Mesenchymal stem cell (in vitro differentiated cells and primary cell): ENCODE measurements at regions not wholly inside any gene's neighbourhood (a gene's known extent, or its start where the extent isn't known, plus 50 kb on each side); places are given as distances from the start of the nearest gene placed in this dataset.

Experiments used
- DNase-seq: peaks from one replicate; pipeline ENCODE4 v3.0.0-alpha.2; 2013
- H2AFZ ChIP-seq: one replicate; pipeline ENCODE4 v1.6.1; 2013; ENCODE audit warnings: low read depth, mild to moderate bottlenecking, control low read depth, inconsistent platforms, low read length, moderate library complexity
- H2AK5ac ChIP-seq: 2 replicates; pipeline ENCODE4 v1.6.1; 2013; ENCODE audit warnings: low read length, moderate library complexity, mild to moderate bottlenecking, inconsistent platforms; ENCODE audit not compliant: severe bottlenecking
- H2BK120ac ChIP-seq: one replicate; pipeline ENCODE4 v1.6.1; 2013; ENCODE audit warnings: low read depth, mild to moderate bottlenecking, inconsistent platforms, low read length, moderate library complexity
- H2BK12ac ChIP-seq, 2 experiments: one replicate each; pipeline ENCODE4 v1.6.1; 2013; ENCODE audit warnings: inconsistent platforms in 2 of 2, low read length in 2 of 2, mild to moderate bottlenecking in 2 of 2, moderate library complexity in 2 of 2, control low read depth in 1 of 2
- H2BK15ac ChIP-seq: one replicate; pipeline ENCODE4 v1.6.1; 2013; ENCODE audit warnings: mild to moderate bottlenecking, low read depth, inconsistent platforms; ENCODE audit not compliant: poor library complexity, severe bottlenecking
- H2BK5ac ChIP-seq: 2 replicates; pipeline ENCODE4 v1.6.1; 2013; ENCODE audit warnings: low read depth, mild to moderate bottlenecking, low read length, control low read depth, inconsistent platforms; ENCODE audit not compliant: poor library complexity, severe bottlenecking
- H3K14ac ChIP-seq, 2 experiments: one replicate each; pipeline ENCODE4 v1.6.1; 2013; ENCODE audit warnings: inconsistent platforms in 2 of 2, low read length in 2 of 2, control low read depth in 1 of 2, mild to moderate bottlenecking in 1 of 2, moderate library complexity in 1 of 2
- H3K18ac ChIP-seq, 2 experiments: one replicate each; pipeline ENCODE4 v1.6.1; 2013; ENCODE audit warnings: inconsistent platforms in 2 of 2, low read length in 2 of 2, control low read depth in 1 of 2, low read depth in 1 of 2, mild to moderate bottlenecking in 1 of 2
- H3K23ac ChIP-seq, 2 experiments: one replicate each; pipeline ENCODE4 v1.6.1; 2013; ENCODE audit warnings: inconsistent platforms in 2 of 2, low read length in 2 of 2, mild to moderate bottlenecking in 2 of 2, moderate library complexity in 2 of 2, control low read depth in 1 of 2
- H3K27ac ChIP-seq: 2 replicates; pipeline ENCODE4 v1.5.1; 2013; ENCODE audit warnings: mild to moderate bottlenecking, moderate library complexity, low read length, control low read depth, inconsistent platforms; ENCODE audit not compliant: poor library complexity, severe bottlenecking
- H3K27me3 ChIP-seq, 2 experiments: 2 replicates each; pipeline versions ENCODE4 v1.6.1 to v1.7.0; 2013; ENCODE audit warnings: low read length in 2 of 2, mild to moderate bottlenecking in 2 of 2, moderate library complexity in 2 of 2, control low read depth in 1 of 2, inconsistent platforms in 1 of 2; ENCODE audit not compliant: control insufficient read depth in 1 of 2, insufficient read depth in 1 of 2
- H3K36me3 ChIP-seq, 2 experiments: 2 replicates each; pipeline versions ENCODE4 v1.6.1 to v1.7.0; 2013; ENCODE audit warnings: low read length in 2 of 2, control low read depth in 1 of 2, inconsistent platforms in 1 of 2, low read depth in 1 of 2, mild to moderate bottlenecking in 1 of 2; ENCODE audit not compliant: insufficient read depth in 2 of 2, control insufficient read depth in 1 of 2
- H3K4ac ChIP-seq, 2 experiments: one replicate each; pipeline ENCODE4 v1.6.1; 2013; ENCODE audit warnings: inconsistent platforms in 2 of 2, low read length in 2 of 2, mild to moderate bottlenecking in 2 of 2, moderate library complexity in 2 of 2, control low read depth in 1 of 2, low read depth in 1 of 2
- H3K4me1 ChIP-seq: 2 replicates; pipeline ENCODE4 v1.6.1; 2013; ENCODE audit warnings: low read depth, low read length, control low read depth; ENCODE audit not compliant: control insufficient read depth, insufficient read depth
- H3K4me2 ChIP-seq: 2 replicates; pipeline ENCODE4 v1.6.1; 2013; ENCODE audit warnings: low read length, mild to moderate bottlenecking, inconsistent platforms; ENCODE audit not compliant: poor library complexity, severe bottlenecking
- H3K4me3 ChIP-seq, 2 experiments: 2 replicates each; pipeline versions ENCODE4 v1.5.1 to v1.7.0; 2013; ENCODE audit warnings: low read length in 2 of 2, mild to moderate bottlenecking in 2 of 2, control low read depth in 1 of 2, low read depth in 1 of 2; ENCODE audit not compliant: insufficient read depth in 1 of 2
- H3K79me1 ChIP-seq: replicated peaks from 2 replicates; pipeline ENCODE4 v1.6.1; 2013; ENCODE audit warnings: mild to moderate bottlenecking, control low read depth, low read length, inconsistent platforms; ENCODE audit not compliant: poor library complexity, severe bottlenecking
- H3K9ac ChIP-seq: 2 replicates; pipeline ENCODE4 v1.7.0; 2013; ENCODE audit warnings: mild to moderate bottlenecking, low read length, moderate library complexity
- H3K9me3 ChIP-seq: 2 replicates; pipeline ENCODE4 v1.7.0; 2013; ENCODE audit warnings: mild to moderate bottlenecking, low read length; ENCODE audit not compliant: control insufficient read depth
- H4K8ac ChIP-seq: one replicate; pipeline ENCODE4 v1.6.1; 2013; ENCODE audit warnings: inconsistent platforms, mild to moderate bottlenecking, low read length, moderate library complexity
- H4K91ac ChIP-seq: one replicate; pipeline ENCODE4 v1.6.1; 2013; ENCODE audit warnings: mild to moderate bottlenecking, low read length, inconsistent platforms
- WGBS: methylation state at CpG from one replicate; pipeline ENCODE4 v1.1.7; 2013; ENCODE audit warnings: mixed read lengths; 5-methylcytosine and 5-hydroxymethylcytosine counted together

- Histone ChIP-seq H3K4me3 (no peak overlapping the region), H3K23ac (no peak overlapping the region), H2BK12ac (no peak overlapping the region), H3K4ac (no peak overlapping the region), H3K14ac (no peak overlapping the region), H3K79me1 (no peaks in the 10 kb centered on the region), H3K4me1 (no peaks in the 10 kb centered on the region), H2BK15ac (no peak overlapping the region), H3K27me3 (no peaks in the 10 kb centered on the region), H3K36me3 (no peaks in the 10 kb centered on the region), H2AFZ (no peak overlapping the region), H3K9me3 (no peaks in the 10 kb centered on the region), H3K9ac (no peak overlapping the region), H4K91ac (no peak overlapping the region), H3K4me2 (no peak overlapping the region), H4K8ac (no peak overlapping the region), H3K18ac (no peak overlapping the region), H3K27ac (no peak overlapping the region), H2BK120ac (no peak overlapping the region), H2AK5ac (no peak overlapping the region), H2BK5ac (no peak overlapping the region)
- no peak for DNase-seq
- WGBS, result no CpG with 5 or more reads among the region's 1 CpG
These were observed 78.1 kb upstream of the PTBP2 start for GRCh38 chr1:96643519-96643918.

GRCh38 chr1:96649301-96649700 is 72.3 kb upstream of the PTBP2 start:
- Histone ChIP-seq H3K4me3 (no peak overlapping the region), H2BK12ac (no peak overlapping the region), H3K14ac (no peak overlapping the region), H3K79me1 (no peaks in the 10 kb centered on the region), H3K9ac (no peak overlapping the region), H3K9me3 (no peaks in the 10 kb centered on the region), H2BK15ac (no peak overlapping the region), H4K91ac (no peak overlapping the region), H3K4me2 (no peak overlapping the region), H2AFZ (no peak overlapping the region), H3K27ac (no peak overlapping the region), H3K27me3 (no peaks in the 10 kb centered on the region), H3K4ac (no peak overlapping the region), H3K23ac (no peak overlapping the region), H2BK120ac (no peak overlapping the region), H2BK5ac (no peak overlapping the region), H3K4me1 (no peaks in the 10 kb centered on the region), H4K8ac (no peak overlapping the region), H3K18ac (no peak overlapping the region), H3K36me3 (no peaks in the 10 kb centered on the region), H2AK5ac (no peak overlapping the region)
- no peak for DNase-seq

GRCh38 chr1:96651517-96651916 is 70.1 kb upstream of the PTBP2 start:
- Histone ChIP-seq H3K9ac (no peak overlapping the region), H3K79me1 (no peaks in the 10 kb centered on the region), H3K14ac (no peak overlapping the region), H3K23ac (no peak overlapping the region), H2AK5ac (no peak overlapping the region), H3K4me2 (no peak overlapping the region), H2BK12ac (no peak overlapping the region), H3K27me3 (no peaks in the 10 kb centered on the region), H3K9me3 (no peaks in the 10 kb centered on the region), H2BK5ac (no peak overlapping the region), H3K4ac (no peak overlapping the region), H2BK120ac (no peak overlapping the region), H4K91ac (no peak overlapping the region), H3K4me1 (no peaks in the 10 kb centered on the region), H2BK15ac (no peak overlapping the region), H3K4me3 (no peak overlapping the region), H3K18ac (no peak overlapping the region), H3K27ac (no peak overlapping the region), H4K8ac (no peak overlapping the region), H3K36me3 (no peaks in the 10 kb centered on the region), H2AFZ (no peak overlapping the region)
- 84% methylated on average over 5 of the region's 5 CpGs for WGBS
- DNase-seq, result no peak

GRCh38 chr1:96660051-96660450 is 61.5 kb upstream of the PTBP2 start:
- no peak for DNase-seq
- H2BK15ac ChIP-seq, result no peak overlapping the region
- no peaks in the 10 kb centered on the region for H3K79me1 ChIP-seq
- no peak overlapping the region for H4K91ac ChIP-seq
- H3K4ac ChIP-seq, result no peak overlapping the region
- no peak overlapping the region for H2BK5ac ChIP-seq
- no peak overlapping the region for H2BK120ac ChIP-seq
- H3K4me2 ChIP-seq, result no peak overlapping the region
- no peak overlapping the region for H2AK5ac ChIP-seq
- no peaks in the 10 kb centered on the region for H3K4me1 ChIP-seq
- H4K8ac ChIP-seq, result no peak overlapping the region
- no peaks in the 10 kb centered on the region for H3K36me3 ChIP-seq
- 86% methylated on average over 2 of the region's 3 CpGs for WGBS
- no peak overlapping the region for H2BK12ac ChIP-seq
- H3K18ac ChIP-seq, result no peak overlapping the region
- H3K9ac ChIP-seq, result no peak overlapping the region
- H3K14ac ChIP-seq, result no peak overlapping the region
- H3K27me3 ChIP-seq, result no peaks in the 10 kb centered on the region
- no peak overlapping the region for H3K23ac ChIP-seq
- no peak overlapping the region for H2AFZ ChIP-seq
- H3K4me3 ChIP-seq, result no peak overlapping the region
- H3K9me3 ChIP-seq, result peaks cover 13% of the 10 kb centered on the region
- H3K27ac ChIP-seq, result no peak overlapping the region
